IMR-90 (cell line): ENCODE measurements at regions not wholly inside any gene's neighbourhood (a gene's known extent, or its start where the extent isn't known, plus 50 kb on each side); places are given as distances from the start of the nearest gene placed in this dataset.

Experiments used
- ATAC-seq: fragments of 200-7000 bp; cut with Tn5 transposase; 2 replicates; pipeline ENCODE4 v1.9.1; 2020; ENCODE audit warnings: low read depth, mild to moderate bottlenecking, moderate library complexity
- BruUV-seq: library from RNA; stranded (reverse); fragments of 400-500 nt; replicated peaks from 2 replicates; lab custom pipeline; 2021; lab: Mats Ljungman, UMichigan
- CTCF ChIA-PET: fragments of 300-600 bp; formaldehyde crosslinking; extraction: SDS; loops from one replicate; lab custom pipeline; 2021; ENCODE audit warnings: antibody characterized with exemption; lab: Yijun Ruan, JAX
- POLR2A ChIA-PET: fragments of 300-600 bp; sonication (Branson Sonifier 250); formaldehyde crosslinking; loops from one replicate; lab custom pipeline; 2022; ENCODE audit warnings: antibody characterized with exemption; ENCODE audit not compliant: unreplicated experiment; lab: Charles Lee
- DNase-seq: peaks from one replicate; pipeline ENCODE4 v3.0.0; 2013
- H2AFZ ChIP-seq: replicated peaks from 2 replicates; pipeline ENCODE3; 2013; ENCODE audit warnings: low read length, mild to moderate bottlenecking; ENCODE audit not compliant: poor library complexity
- H2AK5ac ChIP-seq: 2 replicates; pipeline ENCODE4 v1.6.1; 2013; ENCODE audit warnings: low read depth, low read length, inconsistent platforms
- H2AK9ac ChIP-seq: replicated peaks from 2 replicates; pipeline ENCODE3; 2013; ENCODE audit warnings: mild to moderate bottlenecking, low read depth, low read length, moderate library complexity; ENCODE audit not compliant: poor library complexity
- H2BK120ac ChIP-seq: 2 replicates; pipeline ENCODE4 v1.6.1; 2013; ENCODE audit warnings: low read depth, low read length, inconsistent platforms
- H2BK15ac ChIP-seq: 3 replicates; pipeline ENCODE4 v1.6.1; 2013; ENCODE audit warnings: low read depth, low read length, inconsistent platforms
- H2BK20ac ChIP-seq: 2 replicates; pipeline ENCODE4 v1.6.1; 2013; ENCODE audit warnings: low read depth, mild to moderate bottlenecking, inconsistent platforms, low read length, moderate library complexity
- H2BK5ac ChIP-seq: 2 replicates; pipeline ENCODE4 v1.6.1; 2013; ENCODE audit warnings: mild to moderate bottlenecking, low read depth, low read length, inconsistent platforms; ENCODE audit not compliant: poor library complexity, severe bottlenecking
- H3K14ac ChIP-seq: replicated peaks from 2 replicates; pipeline ENCODE4 v1.6.1; 2013; ENCODE audit warnings: low read depth, low read length, inconsistent platforms
- H3K18ac ChIP-seq: 2 replicates; pipeline ENCODE4 v1.6.1; 2013; ENCODE audit warnings: low read depth, low read length, control low read depth
- H3K23ac ChIP-seq: 2 replicates; pipeline ENCODE4 v1.6.1; 2013; ENCODE audit warnings: low read depth, low read length, inconsistent platforms
- H3K27ac ChIP-seq: 2 replicates; pipeline ENCODE4 v1.5.1; 2013; ENCODE audit warnings: mild to moderate bottlenecking, control low read depth, low read length; ENCODE audit not compliant: insufficient read depth
- H3K27me3 ChIP-seq: 2 replicates; pipeline ENCODE4 v1.6.1; 2013; ENCODE audit warnings: low read length; ENCODE audit not compliant: control insufficient read depth, insufficient read depth
- H3K36me3 ChIP-seq: 2 replicates; pipeline ENCODE4 v1.6.1; 2013; ENCODE audit warnings: low read length, mixed read lengths; ENCODE audit not compliant: control insufficient read depth, insufficient read depth
- H3K4ac ChIP-seq: 2 replicates; pipeline ENCODE4 v1.6.1; 2013; ENCODE audit warnings: low read depth, low read length, inconsistent platforms
- H3K4me1 ChIP-seq: 2 replicates; pipeline ENCODE4 v1.6.1; 2013; ENCODE audit warnings: low read length, mixed read lengths; ENCODE audit not compliant: control insufficient read depth, insufficient read depth
- H3K4me2 ChIP-seq: 2 replicates; pipeline ENCODE4 v1.6.1; 2013; ENCODE audit warnings: low read depth, mild to moderate bottlenecking, control low read depth, low read length, moderate library complexity
- H3K4me3 ChIP-seq: 2 replicates; pipeline ENCODE4 v1.5.1; 2013; ENCODE audit warnings: low read depth, mild to moderate bottlenecking, control low read depth, low read length, moderate library complexity; ENCODE audit not compliant: insufficient read depth
- H3K56ac ChIP-seq: 2 replicates; pipeline ENCODE4 v1.6.1; 2013; ENCODE audit warnings: low read length, inconsistent platforms; ENCODE audit not compliant: insufficient read depth; ENCODE audit errors: extremely low read depth
- H3K79me1 ChIP-seq, 2 experiments: 2 replicates each; pipeline ENCODE4 v1.6.1; 2013; ENCODE audit warnings: low read length in 2 of 2, inconsistent platforms in 1 of 2, low read depth in 1 of 2
- H3K9ac ChIP-seq: 2 replicates; pipeline ENCODE4 v1.6.1; 2013; ENCODE audit warnings: low read depth, low read length, control low read depth
- H3K9me1 ChIP-seq: 2 replicates; pipeline ENCODE4 v1.6.1; 2013; ENCODE audit warnings: low read length, inconsistent platforms; ENCODE audit not compliant: insufficient read depth
- H3K9me3 ChIP-seq: 2 replicates; pipeline ENCODE4 v1.6.1; 2013; ENCODE audit warnings: low read length; ENCODE audit not compliant: control insufficient read depth, insufficient read depth
- H4K20me1 ChIP-seq: 2 replicates; pipeline ENCODE4 v1.6.1; 2013; ENCODE audit warnings: low read length, inconsistent platforms; ENCODE audit not compliant: insufficient read depth
- H4K5ac ChIP-seq: 2 replicates; pipeline ENCODE4 v1.6.1; 2013; ENCODE audit warnings: mild to moderate bottlenecking, low read depth, low read length, control low read depth
- H4K8ac ChIP-seq, 2 experiments: 2 replicates each; pipeline ENCODE4 v1.6.1; 2013; ENCODE audit warnings: low read depth in 2 of 2, low read length in 2 of 2, control low read depth in 1 of 2, inconsistent platforms in 1 of 2
- H4K91ac ChIP-seq: 2 replicates; pipeline ENCODE4 v1.6.1; 2013; ENCODE audit warnings: low read depth, low read length, inconsistent platforms; ENCODE audit not compliant: insufficient read depth
- FOS ChIP-seq: fragments of 150-350 bp; IDR thresholded peaks from 2 replicates; pipeline ENCODE4 v1.6.1; 2016; ENCODE audit warnings: low read depth, low read length
- MXI1 ChIP-seq: IDR thresholded peaks from 2 replicates; pipeline ENCODE4 v1.6.1; 2012; ENCODE audit warnings: low read depth, mild to moderate bottlenecking, low read length, moderate library complexity, borderline replicate concordance
- SMC3 ChIP-seq: fragments of 150-350 bp; IDR thresholded peaks from 2 replicates; pipeline ENCODE4 v1.6.1; 2016; ENCODE audit warnings: low read depth, mild to moderate bottlenecking, antibody characterized with exemption, low read length, moderate library complexity
- dilution Hi-C: fragments of 300-500 bp; cut with HindIII; formaldehyde crosslinking; loops from one replicate; pipeline ENCODE4 v1.14.3; 2018; ENCODE audit warnings: low sequenced_read_pairs; ENCODE audit not compliant: unreplicated experiment
- in situ Hi-C: fragments of 300-500 bp; cut with MboI; formaldehyde crosslinking; loops from 3 replicates; pipeline ENCODE4 v1.14.3; 2019; ENCODE audit warnings: low sequenced_read_pairs, inconsistent platforms, mixed read lengths
- intact Hi-C: fragments of 100-400 bp; cut with micrococcal nuclease; formaldehyde crosslinking; loops from 2 replicates; pipeline ENCODE4 v1.10.0; 2022

DNA sequence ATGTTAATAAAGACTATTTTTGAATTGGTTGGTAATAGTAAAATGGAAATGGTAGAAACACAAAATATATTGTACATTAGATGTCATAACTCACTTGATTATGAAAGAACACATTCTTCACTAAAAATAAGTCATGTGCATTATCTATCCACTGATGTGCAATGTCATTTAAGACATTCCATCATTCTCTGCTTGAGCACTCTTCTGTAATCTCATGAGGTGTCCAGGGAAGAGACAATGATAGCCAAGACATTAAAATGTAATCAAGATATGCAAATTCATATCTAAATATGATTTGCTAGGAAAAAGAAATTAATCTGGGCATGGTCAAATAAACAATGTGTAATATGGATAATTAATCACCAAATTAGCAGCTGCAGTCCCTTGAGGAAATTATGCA lies 422.5 kb downstream of the BTG1 start:
- H3K18ac ChIP-seq: no peak overlapping the region
- TF ChIP-seq MXI1 (no peak), SMC3 (no peak), FOS (no peak)
- no peaks in the 10 kb centered on the region for H3K27me3 ChIP-seq
- dilution Hi-C loops (no loop called here), in situ Hi-C loops (no loop called here), intact Hi-C loops (no loop called here)
- H4K8ac ChIP-seq: no peak overlapping the region
- no peaks in the 10 kb centered on the region for H3K79me1 ChIP-seq
- H3K9me1 ChIP-seq: no peaks in the 10 kb centered on the region
- H2BK20ac ChIP-seq: no peak overlapping the region
- H4K20me1 ChIP-seq: no peaks in the 10 kb centered on the region
- H3K36me3 ChIP-seq: no peaks in the 10 kb centered on the region
- H2BK15ac ChIP-seq: no peak overlapping the region
- H3K27ac ChIP-seq: no peak overlapping the region
- ChIA-PET CTCF (no interaction called here), POLR2A (no interaction called here)
- no peak overlapping the region for H3K9ac ChIP-seq
- H3K9me3 ChIP-seq: no peaks in the 10 kb centered on the region
- no peak overlapping the region for H4K91ac ChIP-seq
- no peak overlapping the region for H2AK5ac ChIP-seq
- DNase-seq (no peak), ATAC-seq (no peak)
- H3K4ac ChIP-seq: no peak overlapping the region
- no peak overlapping the region for H4K5ac ChIP-seq
- no peak overlapping the region for H3K14ac ChIP-seq
- H2AK9ac ChIP-seq: no peak overlapping the region
- no peak overlapping the region for H2BK5ac ChIP-seq
- BruUV-seq: no TSS peak
- H3K4me1 ChIP-seq: no peaks in the 10 kb centered on the region
- no peak overlapping the region for H3K4me3 ChIP-seq
- no peak overlapping the region for H3K23ac ChIP-seq
- no peak overlapping the region for H3K56ac ChIP-seq
- H3K4me2 ChIP-seq: no peak overlapping the region
- H2BK120ac ChIP-seq: no peak overlapping the region
- H2AFZ ChIP-seq: no peak overlapping the region
